ENCODE measurements at regions not wholly inside any gene's neighbourhood (a gene's known extent, or its start where the extent isn't known, plus 50 kb on each side); places are given as distances from the start of the nearest gene placed in this dataset.
"Not testable (repeated sequence)": the region's sequence is repeated elsewhere in the genome, so short reads cannot be mapped to it uniquely, and the experiment has no call there.

- DNase-seq (ENCODE audit: low read depth): no peak
These were observed 565.5 kb upstream of the ANO3 start for GRCh38 chr11:25766332-25767015.

DNA sequence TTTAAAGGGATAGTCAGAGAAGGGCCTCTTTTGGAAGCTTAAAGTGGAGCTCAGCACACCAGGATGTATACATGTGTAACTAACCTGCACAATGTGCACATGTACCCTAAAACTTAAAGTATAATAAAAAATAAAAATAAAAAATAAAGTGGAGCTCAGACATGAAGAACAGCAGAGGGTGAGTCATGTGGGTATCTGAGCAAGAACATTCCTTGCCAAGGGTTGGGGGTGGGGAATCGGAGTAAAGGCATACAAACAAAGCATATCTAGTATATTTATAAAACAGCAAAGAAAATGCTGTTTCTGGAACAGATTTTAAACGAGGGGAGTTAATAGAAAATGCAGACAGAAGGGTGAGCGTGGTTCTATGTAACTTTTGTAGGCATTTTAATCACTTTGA lies 562.6 kb upstream of the ANO3 start:
- no peak for DNase-seq (ENCODE audit: low read depth)

GRCh38 chr11:25771605-25772004 lies 560.3 kb upstream of the ANO3 start:
- no peak for DNase-seq (ENCODE audit: low read depth)

- DNase-seq (ENCODE audit: low read depth): no peak
These were observed 556.3 kb upstream of the ANO3 start for GRCh38 chr11:25775603-25776002.

GRCh38 chr11:25776238-25776637 lies 555.7 kb upstream of the ANO3 start:
- no peak for DNase-seq (ENCODE audit: low read depth)

DNA sequence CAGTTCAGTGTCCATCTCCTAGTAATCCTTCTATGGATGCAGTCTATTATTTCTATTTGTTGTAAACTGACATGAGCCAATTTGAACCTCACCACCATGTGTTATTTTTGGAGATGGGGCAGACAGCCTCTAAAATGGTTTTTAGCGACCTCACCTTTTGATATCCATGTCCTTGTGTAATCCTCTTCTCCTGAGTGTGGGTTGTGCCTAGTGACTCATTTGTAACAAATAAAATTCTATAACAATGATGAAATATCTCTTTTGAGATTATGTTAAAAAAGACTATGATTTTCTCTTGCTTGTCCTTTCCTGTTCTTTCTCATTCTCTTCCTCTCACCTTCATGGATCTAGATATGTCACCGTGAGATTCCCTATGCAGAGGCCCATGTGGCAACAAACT lies 554.6 kb upstream of the ANO3 start:
- DNase-seq (ENCODE audit: low read depth): no peak

DNA sequence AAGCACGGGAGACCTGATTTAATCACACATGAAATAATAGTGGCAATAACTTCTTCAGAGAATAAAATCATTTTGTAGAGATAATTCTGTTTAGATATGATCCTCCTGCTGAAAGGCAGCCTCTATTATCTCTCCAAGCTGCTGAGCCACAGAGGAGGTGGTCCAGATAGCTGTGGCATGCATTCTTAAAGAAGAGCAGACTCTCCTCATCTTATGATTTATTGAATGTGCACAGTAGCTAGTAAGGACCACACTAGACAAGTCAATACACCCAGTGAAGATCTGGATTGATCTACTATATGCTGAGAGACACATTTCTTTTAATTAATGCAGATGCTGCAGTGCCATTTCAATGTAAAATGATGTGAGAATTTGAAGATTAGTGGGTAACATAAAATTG lies 552.9 kb upstream of the ANO3 start:
- DNase-seq (ENCODE audit: low read depth): no peak

- DNase-seq (ENCODE audit: low read depth): no peak
These were observed 544.5 kb upstream of the ANO3 start for GRCh38 chr11:25787416-25787815.

DNA sequence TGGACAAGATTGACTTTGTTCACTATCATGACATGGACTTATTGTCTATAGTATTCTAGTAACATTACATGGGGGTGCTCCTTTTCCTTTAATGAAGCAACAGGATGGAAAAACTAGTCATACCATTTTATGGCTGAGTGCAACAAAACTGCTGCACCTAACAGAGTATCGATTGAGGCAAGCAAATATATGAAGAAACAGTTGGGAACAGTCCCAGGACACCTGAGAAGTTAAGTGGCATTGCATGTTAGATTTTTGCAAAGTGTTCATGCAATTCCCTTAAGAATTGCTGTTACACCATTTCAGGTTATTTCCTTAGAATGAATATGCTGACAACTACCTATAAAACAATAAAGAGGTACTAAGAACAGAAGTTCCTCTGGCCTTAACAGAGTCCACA lies 541.5 kb upstream of the ANO3 start:
- no peak for DNase-seq (ENCODE audit: low read depth)

GRCh38 chr11:25793637-25794036 lies 538.3 kb upstream of the ANO3 start:
- no peak for DNase-seq (ENCODE audit: low read depth)

GRCh38 chr11:25794804-25795203 lies 537.1 kb upstream of the ANO3 start:
- DNase-seq (ENCODE audit: low read depth): no peak

- no peak for DNase-seq (ENCODE audit: low read depth)
These were observed 515.5 kb upstream of the ANO3 start for GRCh38 chr11:25816411-25816810.

- no peak for DNase-seq (ENCODE audit: low read depth)
These were observed 507.2 kb upstream of the ANO3 start for GRCh38 chr11:25824688-25825087.

- DNase-seq (ENCODE audit: low read depth): not testable (repeated sequence)
These were observed 500.4 kb upstream of the ANO3 start for GRCh38 chr11:25831485-25831884.

DNA sequence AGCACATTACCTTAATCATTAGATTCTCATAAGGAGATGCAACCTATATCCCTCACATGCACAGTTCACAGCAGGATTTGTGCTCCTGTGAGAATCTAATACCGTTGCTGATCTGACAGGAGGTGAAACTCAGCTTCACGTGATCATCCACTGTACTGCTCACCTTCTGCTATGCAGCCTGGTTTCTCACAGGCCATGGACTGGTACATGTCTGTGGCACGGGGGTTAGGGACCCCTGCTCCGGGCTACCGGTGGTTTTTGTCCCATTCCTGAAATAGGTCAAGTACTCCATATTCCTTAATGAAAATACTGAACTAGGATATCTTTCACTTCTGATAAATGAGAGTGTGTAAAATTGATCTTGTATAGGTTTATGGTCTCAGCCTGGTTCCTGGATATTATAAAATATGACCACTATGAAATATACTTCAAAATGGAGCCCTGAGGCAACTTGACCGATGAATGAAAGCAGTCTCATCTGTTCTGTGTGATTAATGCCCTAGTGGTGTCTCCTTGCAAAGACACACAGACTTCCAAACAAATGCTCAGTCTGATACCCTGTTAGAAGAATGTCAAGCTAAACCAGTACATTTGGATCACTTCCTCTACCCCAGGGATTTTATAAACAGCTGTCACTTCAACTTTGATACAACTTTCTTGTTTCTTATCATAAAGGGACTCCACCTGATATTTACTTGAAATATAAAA lies 492.9 kb upstream of the ANO3 start:
- no peak for DNase-seq (ENCODE audit: low read depth)

DNA sequence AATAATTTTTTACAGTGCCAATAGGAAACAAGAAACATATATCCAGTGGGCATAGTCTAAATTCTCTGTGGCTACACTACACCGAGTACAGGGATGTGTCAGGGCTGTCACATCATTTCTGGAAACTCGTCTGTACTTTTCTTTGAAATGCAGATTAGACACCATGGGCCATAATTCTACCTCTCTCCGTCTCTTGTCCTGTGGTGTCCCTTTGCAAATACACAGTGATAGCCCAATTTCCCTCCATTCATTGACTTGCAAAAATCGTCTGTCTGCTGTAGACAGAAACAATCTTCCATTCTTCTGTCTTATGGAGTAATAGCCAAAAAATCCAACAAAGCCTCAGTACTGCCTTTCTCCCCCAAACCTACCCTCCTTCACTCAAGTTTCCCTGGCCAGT lies 487.1 kb upstream of the ANO3 start:
- no peak for DNase-seq (ENCODE audit: low read depth)

DNA sequence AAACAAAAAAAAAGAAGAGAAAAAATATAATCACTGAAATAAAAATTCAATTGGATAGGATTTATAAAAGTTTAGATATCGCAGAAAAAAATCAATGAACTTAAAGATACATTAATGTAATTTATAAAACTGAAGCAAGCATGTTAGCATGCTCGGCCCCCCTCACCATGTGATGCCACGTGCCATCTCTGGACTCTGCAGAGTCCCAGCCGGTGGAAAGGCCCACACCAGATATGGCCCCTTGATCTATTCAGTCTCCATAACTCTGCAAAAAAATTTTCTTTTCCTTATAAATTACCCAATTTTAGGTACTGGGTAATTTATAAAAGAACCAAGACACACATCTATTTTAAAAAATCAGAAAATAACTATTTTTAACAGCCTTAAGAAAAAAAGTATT lies 476.0 kb upstream of the ANO3 start:
- no peak for DNase-seq (ENCODE audit: low read depth)

GRCh38 chr11:25859776-25860175 lies 472.2 kb upstream of the ANO3 start:
- no peak for DNase-seq (ENCODE audit: low read depth)

DNA sequence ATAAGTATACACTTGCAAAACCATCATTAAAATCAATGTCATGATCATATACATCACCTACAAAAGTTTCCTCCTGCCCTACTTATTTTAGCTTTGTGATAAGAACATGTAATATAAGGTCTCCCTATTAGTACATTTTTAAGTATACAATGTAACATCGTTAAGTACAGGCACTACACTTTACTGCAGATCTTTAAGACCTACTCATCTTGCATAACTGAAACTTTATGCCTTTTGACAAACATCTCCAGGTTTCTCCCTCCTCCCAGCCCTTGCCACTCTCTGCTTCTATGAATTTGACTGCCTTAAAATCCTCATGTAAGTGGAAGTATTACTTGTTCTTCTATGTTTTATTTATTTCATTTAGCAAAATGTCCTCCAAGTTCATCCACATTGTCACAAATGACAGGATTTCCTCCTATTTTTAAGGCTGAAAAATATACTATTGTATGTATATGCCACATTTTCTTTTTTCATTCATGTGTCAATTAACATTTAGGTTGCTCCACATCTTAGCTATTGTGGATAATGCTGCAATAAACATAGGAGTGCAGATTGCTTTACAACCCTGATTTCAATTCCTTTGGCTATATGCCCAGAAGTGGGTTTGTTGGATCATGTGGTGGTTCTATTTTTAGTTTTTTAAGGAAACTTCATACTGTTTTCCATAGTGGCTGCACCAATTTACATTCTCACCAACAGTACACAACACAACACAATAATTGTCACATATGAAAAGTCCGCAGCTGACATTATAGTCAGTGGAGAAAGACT lies 471.1 kb upstream of the ANO3 start:
- DNase-seq (ENCODE audit: low read depth): no peak

DNA sequence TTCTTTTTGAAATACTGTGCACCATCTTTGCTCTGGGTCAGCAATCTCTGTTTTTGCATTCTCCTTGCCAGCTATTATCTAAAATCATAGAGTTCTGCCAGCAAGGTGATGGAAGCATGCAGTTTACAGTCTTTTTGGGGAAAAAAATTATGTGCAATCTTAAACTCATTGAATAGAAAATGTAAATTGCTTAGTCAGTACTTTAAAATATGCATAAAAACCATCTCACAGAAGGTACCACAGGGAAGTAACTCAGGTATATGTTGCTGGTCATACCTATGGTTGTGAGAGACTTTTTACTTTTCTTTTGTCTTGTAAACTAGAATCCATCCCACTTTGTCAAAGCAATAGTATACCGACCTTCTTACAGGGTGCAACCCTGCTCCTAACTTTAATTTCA lies 469.8 kb upstream of the ANO3 start:
- DNase-seq (ENCODE audit: low read depth): no peak

- no peak for DNase-seq (ENCODE audit: low read depth)
These were observed 467.9 kb upstream of the ANO3 start for GRCh38 chr11:25863986-25864385.

DNA sequence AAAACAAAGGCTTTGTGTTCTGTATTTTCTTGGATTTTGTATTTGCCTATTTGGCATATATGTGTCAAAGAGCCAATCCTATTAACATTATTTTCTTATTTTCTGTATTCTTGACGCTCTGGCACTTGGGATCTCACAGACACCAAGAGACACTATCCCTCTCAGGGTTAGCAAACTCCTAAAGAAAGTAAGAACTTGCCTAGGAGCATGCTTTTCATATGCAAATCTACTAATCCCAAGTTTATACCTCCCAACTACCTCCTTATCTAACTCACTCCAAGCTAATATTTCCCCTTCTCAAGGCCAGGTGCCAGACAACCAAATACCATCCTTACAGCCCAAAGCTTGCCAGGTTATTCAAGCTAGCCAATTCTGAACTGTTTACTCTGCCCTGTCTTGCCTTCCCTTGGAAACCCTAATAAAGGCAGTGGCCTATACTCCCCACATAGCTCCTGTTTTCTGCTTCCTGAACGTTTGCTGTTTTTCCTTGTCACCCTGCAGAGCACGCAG lies 455.4 kb upstream of the ANO3 start:
- no peak for DNase-seq (ENCODE audit: low read depth)

- no peak for DNase-seq (ENCODE audit: low read depth)
These were observed 445.9 kb upstream of the ANO3 start for GRCh38 chr11:25886036-25886435.
